Stimulated activated naive CD8-positive, alpha-beta T cell treated with anti-CD3 and anti-CD28 coated beads, Interleukin-15, Interleukin-2, amounts not matched to agents 100 U/mL and 50 U/mL, for 24 hours (primary cell): ENCODE measurements at regions not wholly inside any gene's neighbourhood (a gene's known extent, or its start where the extent isn't known, plus 50 kb on each side); places are given as distances from the start of the nearest gene placed in this dataset.
"Not testable (repeated sequence)": the region's sequence is repeated elsewhere in the genome, so short reads cannot be mapped to it uniquely, and the experiment has no call there.

ENCODE experiments used
- ATAC-seq: fragments of 150-1000 bp; cut with Tn5 transposase; one replicate; pipeline ENCODE4 v1.10.0; 2021
- DNase-seq: peaks from one replicate; pipeline ENCODE4 v3.0.0; 2021

DNA sequence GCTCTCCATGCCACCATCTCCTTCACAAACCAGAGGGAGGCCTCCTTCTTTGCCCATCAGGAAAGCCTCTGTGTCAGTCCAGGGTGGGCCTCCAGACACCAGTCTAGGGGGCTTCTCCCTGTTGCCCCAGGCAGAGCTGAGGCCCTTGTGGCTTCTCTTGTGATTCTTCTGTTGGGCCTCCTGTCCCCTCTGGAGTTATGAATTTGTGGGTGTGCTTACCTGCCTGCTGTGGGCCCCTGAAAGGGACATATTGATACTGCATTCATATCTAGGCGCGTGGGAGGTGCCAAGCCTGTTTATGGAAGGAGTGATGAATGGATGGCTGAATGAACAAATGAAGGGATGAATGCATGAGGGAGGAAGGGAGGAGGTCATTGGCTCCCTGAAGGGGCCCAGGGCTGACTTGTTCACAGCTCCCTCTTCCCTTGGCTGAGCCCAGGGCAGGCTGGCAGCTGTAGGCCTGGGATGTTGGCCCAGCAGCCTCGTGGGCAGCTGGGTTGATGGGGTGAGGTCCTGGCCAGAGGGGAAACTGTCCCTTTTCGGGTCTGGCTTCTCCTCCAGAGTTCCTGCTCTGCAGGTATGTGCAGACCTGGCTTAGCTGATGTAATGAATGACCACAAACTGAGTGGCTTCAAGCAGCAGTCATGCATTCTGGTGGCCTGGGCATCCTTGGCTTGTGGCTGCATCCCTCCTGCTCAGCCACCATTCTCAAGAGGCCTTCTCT is 195.4 kb downstream of the GOLGA6L6 start:
- ATAC-seq (no peak), DNase-seq (no peak)

DNA sequence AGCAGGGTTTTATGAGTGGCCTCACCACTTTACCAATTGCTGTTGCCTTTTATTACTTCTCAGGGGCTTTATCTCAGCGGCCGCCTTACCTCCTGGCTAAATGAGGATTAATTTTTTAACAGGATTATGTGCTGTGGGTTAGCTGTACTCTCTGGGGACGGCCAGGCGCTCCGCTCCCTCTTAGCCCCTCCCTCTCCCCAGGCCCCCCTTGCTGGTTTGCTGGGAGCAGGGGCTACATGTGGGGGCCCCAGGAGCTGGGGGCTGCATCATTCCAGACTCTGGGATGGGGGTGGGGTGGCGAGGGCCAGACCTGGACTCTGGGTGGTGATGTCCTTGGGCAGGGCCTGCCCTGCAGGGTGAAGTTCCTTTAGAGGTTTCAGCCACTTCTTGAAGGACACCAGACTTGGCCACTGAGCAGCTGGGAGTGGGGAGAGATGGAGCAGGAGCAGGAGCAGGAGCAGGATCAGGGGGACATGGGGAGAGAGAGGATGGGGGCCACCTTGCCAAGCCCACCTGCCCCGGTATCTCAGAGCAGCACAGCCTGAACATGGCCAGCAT is 196.1 kb downstream of the GOLGA6L6 start:
- ATAC-seq (no peak), DNase-seq (no peak)

DNA sequence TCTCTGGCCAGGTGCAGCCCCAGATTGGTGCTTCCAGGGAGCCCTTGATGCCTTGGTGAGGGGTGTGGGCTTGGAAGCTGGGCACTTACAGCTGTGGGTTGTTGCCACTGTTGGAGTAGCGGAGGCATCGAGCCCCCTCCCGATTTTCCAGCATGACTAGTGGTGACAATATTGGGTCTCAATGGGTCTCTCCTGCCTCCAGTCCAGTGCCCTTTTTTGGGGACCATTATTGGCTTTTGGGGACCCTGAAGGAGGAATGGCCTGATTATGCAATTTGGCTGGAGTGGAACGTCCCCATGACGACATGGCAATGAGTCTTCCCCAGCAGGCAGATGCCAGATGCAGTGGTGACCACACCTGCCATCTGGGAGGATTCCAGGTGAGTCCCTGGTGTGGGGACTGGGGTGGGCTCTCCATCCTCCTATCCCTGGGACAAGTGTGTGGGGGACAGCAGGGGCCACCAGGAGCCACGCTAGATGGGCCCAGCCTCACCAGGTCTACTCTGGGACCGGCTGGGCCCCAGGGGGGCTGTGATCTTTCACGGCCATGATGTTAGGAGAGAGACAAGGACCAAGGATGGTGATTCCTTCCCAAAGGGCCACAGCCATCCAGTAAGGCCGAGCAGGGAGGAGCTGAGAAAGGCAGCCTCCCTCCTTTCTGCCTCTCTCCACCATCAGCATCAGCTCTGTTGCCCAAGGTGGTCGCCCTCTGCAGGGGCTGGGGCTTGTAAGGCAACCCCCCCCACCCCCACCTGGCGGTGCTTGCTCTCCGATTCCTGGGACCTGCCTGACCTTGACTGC is 196.8 kb downstream of the GOLGA6L6 start:
- ATAC-seq (no peak), DNase-seq (no peak)

DNA sequence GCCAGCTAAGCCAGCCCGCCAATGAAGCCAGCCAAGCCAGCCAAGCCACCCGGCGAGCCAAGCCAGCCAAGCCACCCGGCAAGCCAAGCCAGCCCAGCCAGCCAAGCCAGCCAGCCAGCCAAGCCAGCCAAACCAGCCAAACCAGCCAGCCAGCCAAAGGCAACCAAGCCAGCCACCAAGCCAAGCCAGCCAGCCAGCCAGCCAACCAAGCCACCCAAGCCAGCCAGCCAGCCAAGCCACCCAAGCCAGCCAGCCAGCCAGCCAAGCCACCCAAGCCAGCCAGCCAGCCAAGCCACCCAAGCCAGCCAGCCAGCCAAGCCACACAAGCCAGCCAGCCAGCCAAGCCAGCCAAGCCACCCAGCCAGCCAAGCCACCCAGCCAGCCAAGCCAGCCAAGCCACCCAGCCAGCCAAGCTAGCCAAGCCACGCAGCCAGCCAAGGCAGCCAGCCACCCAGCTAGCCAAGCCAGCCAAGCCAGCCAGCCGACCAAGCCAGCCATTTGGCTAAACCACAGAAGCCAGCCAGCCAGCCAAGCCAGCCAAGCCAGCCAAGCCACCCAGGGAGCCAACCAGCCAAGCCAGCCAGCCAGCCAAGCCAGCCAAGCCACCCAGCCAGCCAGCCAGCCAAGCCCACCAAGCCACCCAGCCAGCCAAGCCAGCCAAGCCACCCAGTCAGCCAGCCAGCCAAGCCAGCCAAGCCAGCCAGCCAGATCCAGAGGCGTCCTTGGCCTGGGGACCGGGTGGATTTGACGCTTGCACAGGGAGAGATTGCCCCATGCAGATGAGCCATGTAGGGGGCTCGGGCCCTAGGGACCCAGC is 198.0 kb downstream of the GOLGA6L6 start:
- not testable (repeated sequence) for ATAC-seq, DNase-seq

DNA sequence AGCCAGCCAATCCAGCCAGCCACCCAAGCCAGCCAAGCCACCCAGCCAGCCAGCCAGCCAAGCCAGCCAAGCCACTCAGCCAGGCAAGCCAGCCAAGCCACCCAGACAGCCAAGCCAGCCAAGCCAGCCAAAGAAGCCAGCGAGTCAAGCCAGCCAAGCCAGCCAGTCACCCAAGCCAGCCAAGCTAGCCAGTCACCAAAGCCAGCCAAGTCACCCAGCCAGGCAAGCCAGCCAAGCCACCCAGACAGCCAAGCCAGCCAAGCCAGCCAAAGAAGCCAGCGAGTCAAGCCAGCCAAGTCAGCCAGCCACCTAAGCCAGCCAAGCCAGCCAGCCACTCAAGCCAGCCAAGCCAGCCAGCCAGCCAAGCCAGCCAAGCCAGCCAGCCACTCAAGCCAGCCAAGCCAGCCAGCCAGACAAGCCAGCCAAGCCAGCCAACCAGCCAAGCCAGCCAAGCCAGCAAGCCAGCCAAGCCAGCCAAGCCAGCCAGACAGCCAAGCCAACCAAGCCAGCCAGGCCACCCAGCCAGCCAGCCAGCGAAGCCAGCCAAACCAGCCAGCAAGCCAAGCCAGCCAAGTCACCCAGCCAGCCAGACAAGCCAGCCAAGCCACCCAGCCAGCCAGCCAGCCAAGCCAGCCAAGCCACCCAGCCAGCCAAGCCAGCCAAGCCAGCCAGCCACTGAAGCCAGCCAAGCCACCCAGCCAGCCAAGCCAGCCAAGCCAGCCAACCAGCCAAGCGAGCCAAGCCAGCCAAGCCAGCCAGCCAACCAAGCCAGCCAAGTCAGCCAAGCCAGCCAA is 198.8 kb downstream of the GOLGA6L6 start:
- DNase-seq, ATAC-seq: not testable (repeated sequence)

DNA sequence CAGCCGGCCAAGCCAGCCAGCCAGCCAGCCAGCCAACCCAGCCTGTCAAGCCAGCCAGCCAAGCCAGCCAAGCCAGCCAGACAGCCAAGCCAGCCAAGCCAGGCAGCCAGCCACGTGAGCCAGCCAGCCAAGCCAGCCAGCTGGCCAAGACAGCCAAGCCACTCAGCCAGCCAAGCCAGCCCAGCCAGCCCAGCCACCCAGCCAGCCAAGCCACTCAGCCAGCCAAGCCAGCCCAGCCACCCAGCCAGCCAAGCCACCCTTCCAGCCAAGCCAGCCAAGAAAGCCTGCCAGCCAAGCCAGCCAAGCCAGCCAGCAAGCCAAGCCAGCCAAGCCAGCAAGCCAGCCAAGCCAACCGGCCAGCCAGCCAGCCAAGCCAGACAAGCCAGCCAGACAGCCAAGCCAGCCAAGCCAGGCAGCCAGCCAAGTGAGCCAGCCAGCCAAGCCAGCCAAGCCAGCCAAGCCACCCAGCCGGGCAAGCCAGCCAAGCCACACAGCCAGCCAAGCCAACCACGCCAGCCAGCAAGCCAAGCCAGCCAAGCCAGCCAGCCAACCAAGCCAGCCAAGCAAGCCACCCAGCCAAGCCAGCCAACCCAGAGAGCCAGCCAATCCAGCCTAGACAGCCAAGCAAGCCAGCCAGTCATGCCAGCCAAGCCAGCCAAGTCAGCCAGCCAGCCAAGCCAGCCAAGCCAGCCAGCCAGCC is 199.5 kb downstream of the GOLGA6L6 start:
- ATAC-seq (no peak), DNase-seq (peak; percentile 50)

DNA sequence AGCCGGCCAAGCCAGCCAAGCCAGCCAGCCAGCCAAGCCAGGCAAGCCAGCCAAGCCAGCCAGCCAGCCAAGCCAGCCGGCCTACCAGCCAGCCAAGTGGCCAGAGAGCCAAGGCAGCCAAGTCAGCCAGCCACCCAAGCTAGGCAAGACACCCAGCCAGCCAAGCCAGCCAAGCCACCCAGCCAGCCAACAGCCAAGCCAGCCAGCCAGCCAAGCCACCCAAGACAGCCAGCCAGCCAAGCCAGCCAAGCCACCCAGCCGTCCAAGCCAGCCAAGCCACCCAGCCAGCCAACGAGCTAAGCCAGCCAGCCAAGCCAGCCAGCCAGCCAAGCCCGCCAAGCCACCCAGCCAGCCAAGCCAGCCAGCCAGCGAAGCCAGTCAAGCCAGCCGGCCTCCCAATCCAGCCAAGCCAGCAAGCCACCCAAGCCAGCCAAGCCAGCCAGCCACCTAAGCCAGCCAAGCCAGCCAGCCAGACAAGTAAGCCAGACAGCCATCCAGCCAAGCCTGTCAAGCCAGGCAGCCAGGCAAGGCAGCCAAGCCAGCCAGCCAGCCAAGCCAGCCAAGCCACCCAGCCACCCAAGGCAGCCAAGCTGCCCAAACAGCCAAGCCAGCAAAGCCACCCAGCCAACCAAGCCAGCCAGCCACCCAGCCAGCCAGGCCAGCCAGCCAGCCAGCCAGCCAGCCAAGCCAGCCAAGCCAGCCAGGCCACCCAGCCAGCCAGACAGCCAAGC is 200.5 kb downstream of the GOLGA6L6 start:
- peak; percentile 42 for ATAC-seq
- peak; percentile 51 for DNase-seq

DNA sequence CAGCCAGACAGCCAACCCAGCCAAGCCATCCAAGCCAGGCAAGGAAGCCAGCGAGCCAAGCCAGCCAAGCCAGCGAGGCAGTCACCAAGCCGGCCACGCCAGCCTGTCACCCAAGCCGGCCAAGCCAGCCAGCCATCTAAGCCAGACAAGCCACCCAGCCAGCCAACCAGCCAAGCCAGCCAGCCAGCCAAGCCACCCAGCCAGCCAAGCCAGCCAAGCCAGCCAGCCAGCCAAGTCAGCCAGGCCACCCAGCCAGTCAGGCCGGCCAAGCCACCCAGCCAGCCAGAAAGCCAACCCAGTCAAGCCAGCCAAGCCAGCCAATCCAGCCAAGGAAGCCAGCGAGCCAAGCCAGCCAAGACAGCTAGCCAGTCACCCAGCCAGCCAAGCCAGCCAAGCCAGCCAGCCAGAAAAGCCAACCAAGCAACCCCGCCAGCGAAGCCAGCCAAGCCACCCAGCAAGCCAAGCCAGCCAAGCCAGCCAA is 201.2 kb downstream of the GOLGA6L6 start:
- ATAC-seq (peak; percentile 29), DNase-seq (peak; percentile 34)

DNA sequence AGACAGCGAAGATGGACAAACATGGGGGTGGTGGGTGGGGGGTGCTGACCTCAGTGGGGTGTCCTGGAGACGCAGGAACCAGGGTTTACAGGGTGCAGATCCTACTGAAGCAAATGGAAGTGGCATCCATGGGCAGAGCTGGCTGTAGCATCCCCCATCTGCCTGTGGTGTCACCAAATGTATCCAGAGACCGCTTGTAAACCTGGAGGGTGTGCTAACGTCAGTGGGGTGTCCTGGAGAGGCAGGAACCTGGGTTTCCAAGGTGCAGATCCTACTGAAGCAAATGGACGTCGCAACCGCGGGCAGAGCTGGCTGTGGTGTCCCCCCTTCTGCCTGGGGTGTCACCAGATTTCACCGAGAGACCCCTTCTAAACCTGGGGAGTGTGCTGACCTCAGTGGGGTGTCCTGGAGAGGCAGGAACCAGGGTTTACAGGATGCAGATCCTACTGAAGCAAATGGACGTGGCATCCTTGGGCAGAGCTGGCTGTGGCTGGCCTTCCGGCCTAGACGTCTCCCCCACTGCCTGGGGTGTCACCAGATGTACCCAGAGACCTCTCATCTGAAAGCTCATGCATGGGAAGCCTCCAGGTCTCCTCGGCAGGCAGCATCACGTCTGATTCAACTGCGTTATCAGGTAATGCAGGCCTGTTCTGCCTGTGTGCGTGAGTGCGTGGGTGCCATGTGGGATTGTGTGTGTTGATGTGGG is 202.4 kb downstream of the GOLGA6L6 start:
- DNase-seq, ATAC-seq: not testable (repeated sequence)

DNA sequence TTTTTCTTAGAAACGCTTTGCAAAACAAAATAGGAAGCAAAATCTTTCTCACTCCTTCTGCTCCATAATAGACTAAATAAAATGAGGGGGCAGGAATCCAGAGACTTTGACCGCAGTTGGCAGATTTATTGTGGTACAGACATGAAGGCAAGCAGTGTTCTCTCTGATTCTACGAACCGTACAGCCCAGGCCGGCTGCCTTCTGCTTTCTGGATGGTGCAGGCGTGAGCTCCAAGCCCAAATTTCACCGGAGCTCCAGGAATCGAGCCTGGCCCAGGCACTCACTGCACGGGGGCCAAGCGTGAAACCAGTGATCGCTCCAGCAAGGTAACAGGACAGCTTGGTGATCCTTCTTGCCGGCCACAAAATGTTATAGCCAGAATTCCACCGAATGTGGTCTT is 202.9 kb downstream of the GOLGA6L6 start:
- not testable (repeated sequence) for DNase-seq, ATAC-seq

DNA sequence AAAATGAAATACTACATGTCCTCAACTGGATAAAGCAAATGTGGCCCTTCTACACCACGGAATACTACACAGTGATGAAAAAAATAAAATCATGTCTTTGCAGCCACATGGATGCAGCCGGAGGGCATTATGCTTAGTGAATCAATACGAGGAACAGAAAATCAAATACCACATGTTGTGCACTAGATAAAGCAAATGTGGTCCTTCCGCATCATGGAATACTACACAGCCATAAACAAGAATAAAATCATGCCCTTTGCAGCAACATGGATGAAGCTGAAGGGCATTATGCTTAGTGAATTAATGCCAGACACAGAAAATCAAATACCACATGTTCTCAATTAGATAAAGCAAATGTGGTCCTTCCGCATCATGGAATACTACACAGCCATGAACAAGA is 204.4 kb downstream of the GOLGA6L6 start:
- not testable (repeated sequence) for ATAC-seq, DNase-seq

DNA sequence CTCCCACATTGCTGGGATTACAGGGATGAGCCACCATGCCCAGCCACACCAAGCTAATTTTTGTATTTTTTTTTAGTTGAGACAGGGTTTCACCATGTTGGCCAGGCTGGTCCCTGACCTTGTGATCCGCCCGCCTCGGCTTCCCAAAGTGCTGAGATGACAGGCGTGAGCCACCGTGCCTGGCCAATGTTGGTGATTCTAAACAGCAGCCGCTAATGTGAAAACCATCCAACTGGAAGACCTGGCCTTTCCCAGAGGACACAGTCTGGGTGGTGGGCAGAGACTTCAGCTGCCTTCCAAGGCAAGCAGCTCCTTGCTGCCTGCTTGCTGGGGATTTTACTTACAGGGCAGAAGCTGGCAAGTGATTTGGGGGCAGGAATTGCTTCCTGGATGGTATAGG is 207.1 kb downstream of the GOLGA6L6 start:
- ATAC-seq, DNase-seq: not testable (repeated sequence)

DNA sequence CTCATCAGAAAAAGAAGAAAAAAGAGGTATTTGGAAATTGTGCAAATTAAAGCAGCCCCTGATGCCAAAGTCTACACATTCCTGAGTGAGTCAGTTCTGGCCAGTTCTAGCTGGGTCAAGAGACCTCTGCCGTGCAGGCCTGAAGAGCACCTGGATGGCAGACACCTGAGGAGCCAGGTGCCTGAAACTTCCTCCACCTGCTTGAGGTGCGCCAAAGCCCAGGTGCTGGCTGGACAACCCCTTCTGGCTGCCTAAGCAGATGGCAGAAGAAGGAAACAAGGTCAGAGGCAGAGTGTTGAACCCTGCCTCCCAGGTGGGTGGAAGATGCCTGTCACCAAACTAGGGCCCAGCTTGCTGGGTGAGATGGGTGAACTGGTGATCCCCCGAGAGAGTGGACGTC is 215.8 kb downstream of the GOLGA6L6 start:
- ATAC-seq, DNase-seq: not testable (repeated sequence)

DNA sequence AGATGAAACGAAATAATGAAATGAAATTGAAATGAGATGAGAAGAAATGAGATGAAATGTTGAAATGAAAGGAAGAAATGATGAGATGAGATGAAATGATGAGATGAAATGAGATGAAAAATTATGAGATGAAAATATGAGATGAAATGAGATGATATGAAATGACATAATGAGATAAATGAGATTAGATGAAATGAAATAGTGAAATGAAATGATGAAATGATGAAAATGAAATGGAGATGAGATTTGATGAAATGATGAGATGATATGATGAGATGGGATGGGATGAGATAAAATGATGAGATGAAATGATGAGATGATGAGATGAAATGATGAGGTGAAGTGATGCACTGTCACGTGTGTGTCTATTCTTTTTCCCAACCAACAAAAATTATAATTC is 224.5 kb downstream of the GOLGA6L6 start:
- not testable (repeated sequence) for ATAC-seq

DNA sequence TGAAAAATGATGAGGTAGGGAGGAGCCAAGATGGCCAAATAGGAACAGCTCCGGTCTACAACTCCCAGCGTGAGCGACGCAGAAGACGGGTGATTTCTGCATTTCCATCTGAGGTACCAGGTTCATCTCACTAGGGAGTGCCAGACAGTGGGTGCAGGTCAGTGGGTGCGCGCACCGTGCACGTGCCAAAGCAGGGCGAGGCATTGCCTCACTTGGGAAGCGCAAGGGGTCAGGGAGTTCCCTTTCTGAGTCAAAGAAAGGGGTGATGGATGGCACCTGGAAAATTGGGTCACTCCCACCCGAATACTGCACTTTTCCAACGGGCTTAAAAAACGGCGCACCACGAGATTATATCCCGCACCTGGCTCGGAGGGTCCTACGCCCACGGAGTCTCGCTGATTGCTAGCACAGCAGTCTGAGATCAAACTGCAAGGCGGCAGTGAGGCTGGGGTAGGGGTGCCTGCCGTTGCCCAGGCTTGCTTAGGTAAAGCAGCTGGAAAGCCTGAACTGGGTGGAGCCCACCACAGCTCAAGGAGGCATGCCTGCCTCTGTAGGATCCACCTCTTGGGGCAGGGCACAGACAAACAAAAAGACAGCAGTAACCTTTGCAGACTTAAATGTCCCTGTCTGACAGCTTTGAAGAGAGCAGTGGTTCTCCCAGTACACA is 230.5 kb downstream of the GOLGA6L6 start:
- ATAC-seq, DNase-seq: not testable (repeated sequence)

More for the DNA sequence above, 224.5 kb downstream of the GOLGA6L6 start:
- not testable (repeated sequence) for DNase-seq

DNA sequence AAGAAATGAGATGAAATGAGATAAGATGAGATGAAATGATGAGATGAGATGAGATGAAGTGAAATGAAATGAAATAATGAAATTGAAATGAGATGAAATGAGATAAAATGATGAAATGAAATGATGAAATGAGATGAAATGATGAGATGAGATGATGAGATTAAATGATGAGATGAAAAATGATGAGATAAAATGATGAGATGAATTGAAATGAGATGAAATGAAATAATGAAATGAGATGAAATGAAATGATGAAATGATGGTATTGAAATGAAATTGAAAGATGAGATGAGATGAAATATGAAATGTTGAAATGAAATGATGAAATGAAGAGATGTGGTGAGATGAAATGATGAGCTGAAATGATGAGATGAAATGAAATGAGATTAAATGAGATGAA is 231.0 kb downstream of the GOLGA6L6 start:
- ATAC-seq (no peak), DNase-seq (no peak)

DNA sequence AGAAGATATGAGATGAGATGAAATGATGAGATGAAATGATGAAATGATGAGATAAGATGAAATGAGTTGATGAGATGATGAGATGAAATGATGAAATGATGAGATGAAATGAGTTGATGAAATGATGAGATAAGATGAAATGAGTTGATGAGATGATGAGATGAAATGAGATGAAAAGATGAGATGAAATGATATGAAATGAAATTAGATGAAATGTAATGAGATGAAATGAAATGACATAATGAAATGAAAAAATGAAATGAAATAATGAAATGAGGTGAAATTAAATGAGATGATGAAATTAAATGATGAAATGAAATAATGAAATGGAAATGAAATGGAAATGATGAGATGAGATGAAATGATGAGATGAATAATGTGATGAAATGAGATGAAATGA is 231.6 kb downstream of the GOLGA6L6 start:
- not testable (repeated sequence) for DNase-seq, ATAC-seq

DNA sequence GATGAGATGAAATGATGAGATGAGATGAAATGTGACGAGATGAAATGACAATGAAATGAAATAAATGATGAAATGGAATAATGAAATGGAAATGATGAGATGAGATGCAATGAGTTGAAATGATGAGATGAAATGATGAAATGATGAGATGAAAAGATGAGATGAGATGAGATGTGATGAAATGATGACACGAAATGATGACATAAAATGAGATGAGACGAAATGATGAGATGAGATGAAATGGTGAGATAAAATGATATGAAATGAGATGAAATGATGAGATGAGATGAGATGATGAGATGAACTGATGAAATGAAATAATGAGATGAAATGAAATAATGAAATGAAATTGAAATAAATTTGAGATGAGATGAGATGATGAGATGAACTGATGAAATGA is 232.2 kb downstream of the GOLGA6L6 start:
- ATAC-seq, DNase-seq: not testable (repeated sequence)
